Fibroblast of lung (primary cell): ENCODE measurements at regions not wholly inside any gene's neighbourhood (a gene's known extent, or its start where the extent isn't known, plus 50 kb on each side); places are given as distances from the start of the nearest gene placed in this dataset.
A peak's percentile ranks its signal among the peaks of the same experiment; 100 is the strongest.

ENCODE experiments used
- DNase-seq, 2 donors: peaks; one replicate each; pipeline versions ENCODE4 v3.0.0 to v3.0.0-alpha.2; 2010; ENCODE audit warnings: low read depth in 2 of 2
- H2AFZ ChIP-seq: 2 replicates; pipeline ENCODE4 v1.5.1; 2012; ENCODE audit warnings: low read length, control low read depth, inconsistent platforms
- H3K27ac ChIP-seq: 2 replicates; pipeline ENCODE4 v1.5.1; 2011; ENCODE audit warnings: low read length, control low read depth; ENCODE audit not compliant: insufficient read depth
- H3K27me3 ChIP-seq: 2 replicates; pipeline ENCODE4 v1.5.1; 2011; ENCODE audit warnings: mild to moderate bottlenecking, low read length; ENCODE audit not compliant: control insufficient read depth, insufficient read depth
- H3K36me3 ChIP-seq: 2 replicates; pipeline ENCODE4 v1.5.1; 2011; ENCODE audit warnings: low read length; ENCODE audit not compliant: control insufficient read depth, insufficient read depth
- H3K4me1 ChIP-seq: 2 replicates; pipeline ENCODE4 v1.5.1; 2011; ENCODE audit warnings: low read length; ENCODE audit not compliant: control insufficient read depth, insufficient read depth; ENCODE audit errors: extremely low read depth
- H3K4me2 ChIP-seq: 2 replicates; pipeline ENCODE4 v1.5.1; 2011; ENCODE audit warnings: low read length, control low read depth; ENCODE audit not compliant: insufficient read depth; ENCODE audit errors: extremely low read depth
- H3K4me3 ChIP-seq, 4 experiments: fragments of 200-600 bp in 1 of 4; sonication (generic) in 1 of 4; replicated peaks in 1 of 4; 2 replicates each; pipeline ENCODE4 v1.5.1; 2011 to 2016; ENCODE audit warnings: low read length in 4 of 4, low read depth in 3 of 4, mild to moderate bottlenecking in 3 of 4, control low read depth in 2 of 4, inconsistent platforms in 1 of 4, mixed read lengths in 1 of 4; ENCODE audit not compliant: insufficient read depth in 1 of 4; ENCODE audit errors: control extremely low read depth in 1 of 4
- H3K79me2 ChIP-seq: 2 replicates; pipeline ENCODE4 v1.5.1; 2012; ENCODE audit warnings: mild to moderate bottlenecking, low read length, inconsistent platforms; ENCODE audit not compliant: control insufficient read depth, insufficient read depth
- H3K9ac ChIP-seq: 2 replicates; pipeline ENCODE4 v1.5.1; 2011; ENCODE audit warnings: mild to moderate bottlenecking, low read length, control low read depth; ENCODE audit not compliant: insufficient read depth
- H3K9me3 ChIP-seq: 2 replicates; pipeline ENCODE4 v1.5.1; 2012; ENCODE audit warnings: low read depth, low read length; ENCODE audit not compliant: control insufficient read depth, insufficient read depth
- H4K20me1 ChIP-seq: 2 replicates; pipeline ENCODE4 v1.5.1; 2011; ENCODE audit warnings: low read length; ENCODE audit not compliant: control insufficient read depth, insufficient read depth; ENCODE audit errors: extremely low read depth
- EZH2 ChIP-seq: IDR thresholded peaks from 2 replicates; pipeline ENCODE4 v1.5.1; 2012; ENCODE audit warnings: low read length, control low read depth, mild to moderate bottlenecking; ENCODE audit errors: missing control alignments
- TF ChIP-seq, protein P1 (sequence below), 2 donors: IDR thresholded peaks in 1 of 2; conservative IDR thresholded peaks in 1 of 2; 1 replicate in 1 of 2; 2 replicates in 1 of 2; pipeline ENCODE4 v1.5.1; 2011 to 2012; ENCODE audit warnings: low read length in 2 of 2, control low read depth in 1 of 2, inconsistent platforms in 1 of 2, low read depth in 1 of 2, mild to moderate bottlenecking in 1 of 2

DNA sequence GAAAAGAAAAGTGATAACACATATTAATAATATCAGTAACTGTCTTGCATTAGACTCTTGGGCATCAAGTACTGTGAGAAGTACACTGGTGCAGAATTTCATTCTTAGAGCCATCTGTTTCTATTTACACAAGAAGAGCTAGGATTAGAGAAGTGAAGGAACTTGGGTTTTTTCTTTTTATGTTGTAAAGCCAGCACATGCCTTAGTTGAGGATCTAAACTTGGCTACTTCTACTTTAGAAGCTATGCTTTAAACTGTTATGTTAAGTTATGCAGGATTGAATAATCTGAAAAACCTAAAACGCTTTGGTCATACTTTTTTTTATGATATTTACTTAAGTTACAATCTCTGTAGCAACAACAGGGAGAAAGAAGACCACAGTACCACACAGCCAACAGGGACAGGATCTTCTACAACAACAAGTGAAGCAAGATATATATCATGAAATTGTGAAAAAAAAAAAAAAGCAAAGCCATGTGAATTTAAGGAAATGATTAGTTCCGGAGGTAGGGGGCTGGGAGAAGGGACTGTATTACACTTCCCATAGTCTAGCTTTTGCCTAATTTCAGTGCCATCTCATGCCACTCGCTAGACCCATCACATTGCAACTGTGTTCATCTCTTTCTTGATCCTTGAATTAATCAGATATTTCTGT lies 305.1 kb upstream of the GOT2 start:
- Histone ChIP-seq H3K4me1 (no peaks in the 10 kb centered on the region), H3K4me2 (no peak overlapping the region), H3K9ac (no peak overlapping the region), H3K4me3 (no peak overlapping the region), H3K36me3 (no peaks in the 10 kb centered on the region), H2AFZ (no peak overlapping the region), H4K20me1 (no peaks in the 10 kb centered on the region), H3K27me3 (no peaks in the 10 kb centered on the region), H3K27ac (no peak overlapping the region), H3K79me2 (no peaks in the 10 kb centered on the region), H3K9me3 (no peaks in the 10 kb centered on the region)
- no peak for DNase-seq
- no peak for TF ChIP-seq EZH2
- TF ChIP-seq, protein P1, sequence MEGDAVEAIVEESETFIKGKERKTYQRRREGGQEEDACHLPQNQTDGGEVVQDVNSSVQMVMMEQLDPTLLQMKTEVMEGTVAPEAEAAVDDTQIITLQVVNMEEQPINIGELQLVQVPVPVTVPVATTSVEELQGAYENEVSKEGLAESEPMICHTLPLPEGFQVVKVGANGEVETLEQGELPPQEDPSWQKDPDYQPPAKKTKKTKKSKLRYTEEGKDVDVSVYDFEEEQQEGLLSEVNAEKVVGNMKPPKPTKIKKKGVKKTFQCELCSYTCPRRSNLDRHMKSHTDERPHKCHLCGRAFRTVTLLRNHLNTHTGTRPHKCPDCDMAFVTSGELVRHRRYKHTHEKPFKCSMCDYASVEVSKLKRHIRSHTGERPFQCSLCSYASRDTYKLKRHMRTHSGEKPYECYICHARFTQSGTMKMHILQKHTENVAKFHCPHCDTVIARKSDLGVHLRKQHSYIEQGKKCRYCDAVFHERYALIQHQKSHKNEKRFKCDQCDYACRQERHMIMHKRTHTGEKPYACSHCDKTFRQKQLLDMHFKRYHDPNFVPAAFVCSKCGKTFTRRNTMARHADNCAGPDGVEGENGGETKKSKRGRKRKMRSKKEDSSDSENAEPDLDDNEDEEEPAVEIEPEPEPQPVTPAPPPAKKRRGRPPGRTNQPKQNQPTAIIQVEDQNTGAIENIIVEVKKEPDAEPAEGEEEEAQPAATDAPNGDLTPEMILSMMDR (conservative IDR thresholded peaks at IDR 0.05 in 1 of 2, IDR thresholded peaks at IDR 0.05 in 1 of 2; ENCODE audit: low read depth in 1 of 2, low read length in 2 of 2): no peak

DNA sequence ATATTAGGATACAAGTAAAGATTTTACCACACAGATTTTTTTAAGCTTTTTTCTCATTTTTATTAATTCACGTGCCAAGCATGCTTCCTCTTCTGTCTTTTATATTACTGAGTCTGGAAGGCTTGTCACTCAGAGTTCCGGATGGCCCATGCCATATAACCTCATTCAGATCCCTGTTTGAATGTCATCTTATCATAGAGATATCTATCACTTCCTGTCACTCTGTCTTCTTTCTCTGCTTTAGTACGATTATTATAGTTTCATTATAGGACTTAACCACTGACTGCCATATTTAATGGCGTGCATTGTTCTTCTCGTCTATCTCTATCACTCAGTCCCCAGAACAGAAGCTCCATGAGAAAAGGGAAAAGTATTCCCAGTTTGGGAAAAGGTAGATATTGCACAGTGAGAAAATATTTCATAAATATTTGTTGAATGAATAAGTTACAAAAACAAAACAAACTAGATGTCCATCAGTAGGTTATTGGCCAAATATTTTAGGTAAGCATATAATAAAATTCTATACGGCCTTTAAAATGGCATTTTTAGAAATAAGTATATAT lies 296.9 kb upstream of the GOT2 start:
- H3K36me3 ChIP-seq: no peaks in the 10 kb centered on the region
- no peak overlapping the region for H3K27ac ChIP-seq
- no peak for DNase-seq
- TF ChIP-seq, protein P1 (conservative IDR thresholded peaks at IDR 0.05 in 1 of 2, IDR thresholded peaks at IDR 0.05 in 1 of 2; ENCODE audit: low read depth in 1 of 2, low read length in 2 of 2): no peak
- TF ChIP-seq EZH2: no peak
- no peaks in the 10 kb centered on the region for H3K27me3 ChIP-seq
- H3K79me2 ChIP-seq: no peaks in the 10 kb centered on the region
- no peaks in the 10 kb centered on the region for H3K4me1 ChIP-seq
- no peak overlapping the region for H3K4me3 ChIP-seq
- no peak overlapping the region for H2AFZ ChIP-seq
- no peak overlapping the region for H3K9ac ChIP-seq
- no peaks in the 10 kb centered on the region for H4K20me1 ChIP-seq
- H3K9me3 ChIP-seq: no peaks in the 10 kb centered on the region
- no peak overlapping the region for H3K4me2 ChIP-seq

DNA sequence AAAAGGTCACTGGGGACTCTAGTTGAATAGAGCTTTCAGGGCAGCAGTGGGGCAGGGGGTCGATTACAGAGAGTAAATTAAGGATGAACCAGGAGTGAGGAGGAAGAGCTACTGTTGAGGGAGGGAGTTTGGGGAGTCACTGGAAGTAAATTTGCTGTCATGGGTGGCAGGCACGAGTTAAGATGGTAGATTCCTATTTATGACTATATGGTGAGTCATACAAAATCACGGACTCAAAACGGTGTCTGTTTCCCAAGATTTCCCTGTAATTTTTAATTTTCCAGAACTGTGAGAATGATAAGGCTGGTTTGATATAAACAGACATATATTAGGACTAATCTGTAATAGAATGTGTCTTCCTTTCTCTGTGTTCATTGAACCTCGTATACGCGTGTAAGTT lies 287.6 kb upstream of the GOT2 start:
- DNase-seq: peak; percentile 25 to 44

More for the DNA sequence above, 287.6 kb upstream of the GOT2 start:
- Histone ChIP-seq H3K9ac (no peak overlapping the region), H4K20me1 (no peaks in the 10 kb centered on the region), H3K27me3 (no peaks in the 10 kb centered on the region), H3K4me1 (no peaks in the 10 kb centered on the region), H3K36me3 (no peaks in the 10 kb centered on the region), H2AFZ (no peak overlapping the region), H3K27ac (no peak overlapping the region), H3K79me2 (no peaks in the 10 kb centered on the region), H3K4me2 (no peak overlapping the region), H3K4me3 (no peak overlapping the region), H3K9me3 (no peaks in the 10 kb centered on the region)
- no peak for TF ChIP-seq EZH2
- TF ChIP-seq, protein P1 (conservative IDR thresholded peaks at IDR 0.05 in 1 of 2, IDR thresholded peaks at IDR 0.05 in 1 of 2; ENCODE audit: low read depth in 1 of 2, low read length in 2 of 2): no peak
